NCI-H1417 (cell line): ENCODE measurements at regions not wholly inside any gene's neighbourhood (a gene's known extent, or its start where the extent isn't known, plus 50 kb on each side); places are given as distances from the start of the nearest gene placed in this dataset.
A peak's percentile ranks its signal among the peaks of the same experiment; 100 is the strongest.

Source experiments
- DNase-seq, 3 experiments: peaks; one replicate each; lab custom pipeline; 2025; lab: John Stamatoyannopoulos, UW

GRCh38 chr4:104418286-104418685 is 76.4 kb downstream of the CXXC4 start:
- DNase-seq, result no peak

DNA sequence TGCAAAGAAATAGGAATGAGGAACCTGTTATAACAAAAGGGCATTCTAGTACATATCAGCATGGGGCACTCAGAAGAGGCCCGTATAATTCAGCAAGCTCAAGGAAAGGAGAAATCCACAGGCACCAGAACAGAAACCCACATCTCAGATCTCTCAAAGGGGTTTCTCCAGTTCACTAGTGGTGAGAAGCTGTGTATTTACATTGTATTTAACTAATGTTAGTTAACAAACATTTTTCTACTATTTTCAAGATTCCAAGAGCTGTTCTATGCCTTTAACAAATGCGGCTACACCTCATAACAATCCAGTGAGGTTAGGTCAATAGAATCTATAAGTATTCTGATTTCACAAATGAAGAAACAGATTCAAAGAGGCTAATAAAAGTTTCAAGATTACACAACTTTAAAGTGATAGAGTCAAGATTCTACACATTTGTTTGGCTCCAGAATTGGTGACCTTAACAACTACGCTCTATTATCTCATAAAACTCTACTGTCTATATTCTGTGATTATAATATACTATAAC is 77.3 kb downstream of the CXXC4 start:
- DNase-seq, result no peak

- no peak for DNase-seq
These were observed 77.9 kb downstream of the CXXC4 start for GRCh38 chr4:104416725-104417356.

DNA sequence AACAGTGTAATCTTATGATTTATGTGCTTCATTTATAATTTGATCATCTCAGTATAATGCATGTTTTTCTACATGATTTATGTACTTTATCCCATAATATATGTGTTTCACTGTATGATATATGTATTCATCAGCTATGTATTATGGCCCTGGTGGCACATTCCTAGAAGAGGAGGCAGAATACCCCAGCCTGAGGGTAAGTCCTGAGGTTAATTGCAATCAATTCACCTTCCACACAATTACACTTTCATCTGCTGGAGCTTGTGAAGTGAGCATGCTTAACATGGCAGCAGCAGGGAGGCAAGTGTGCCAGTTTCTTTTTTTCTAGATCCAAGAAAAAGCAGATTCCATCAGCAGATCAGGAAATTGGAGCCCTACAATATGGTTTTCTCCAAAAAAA is 81.2 kb downstream of the CXXC4 start:
- peak in 2 of 3 experiments; percentile 26 to 77 for DNase-seq

GRCh38 chr4:104412344-104412743 is 82.3 kb downstream of the CXXC4 start:
- DNase-seq, result no peak

- DNase-seq, result no peak
These were observed 83.2 kb downstream of the CXXC4 start for GRCh38 chr4:104411502-104411901.

DNA sequence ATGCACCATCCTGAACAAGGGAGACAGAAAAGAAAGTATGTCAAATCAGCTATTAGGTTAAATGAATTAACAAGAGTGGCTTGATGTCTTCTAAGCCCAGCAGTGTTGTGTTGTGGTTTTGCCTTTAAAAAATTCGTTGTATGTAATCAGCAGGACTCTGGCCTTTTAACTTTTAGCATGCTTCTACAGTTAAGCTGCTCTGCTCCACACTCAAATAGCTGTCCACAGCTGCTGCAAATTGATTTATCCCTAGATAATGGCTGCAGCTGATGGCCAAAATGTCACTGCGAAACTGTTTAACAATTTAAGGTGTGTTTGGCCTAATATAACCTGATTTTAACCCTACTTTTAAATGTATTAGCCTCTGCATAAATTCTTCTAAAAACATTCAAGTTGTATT is 85.8 kb downstream of the CXXC4 start:
- no peak for DNase-seq

- DNase-seq, result no peak
These were observed 90.3 kb downstream of the CXXC4 start for GRCh38 chr4:104404361-104404760.

GRCh38 chr4:104395168-104395614 is 99.5 kb downstream of the CXXC4 start:
- DNase-seq, result peak in 2 of 3 experiments; percentile 72 to 94

DNA sequence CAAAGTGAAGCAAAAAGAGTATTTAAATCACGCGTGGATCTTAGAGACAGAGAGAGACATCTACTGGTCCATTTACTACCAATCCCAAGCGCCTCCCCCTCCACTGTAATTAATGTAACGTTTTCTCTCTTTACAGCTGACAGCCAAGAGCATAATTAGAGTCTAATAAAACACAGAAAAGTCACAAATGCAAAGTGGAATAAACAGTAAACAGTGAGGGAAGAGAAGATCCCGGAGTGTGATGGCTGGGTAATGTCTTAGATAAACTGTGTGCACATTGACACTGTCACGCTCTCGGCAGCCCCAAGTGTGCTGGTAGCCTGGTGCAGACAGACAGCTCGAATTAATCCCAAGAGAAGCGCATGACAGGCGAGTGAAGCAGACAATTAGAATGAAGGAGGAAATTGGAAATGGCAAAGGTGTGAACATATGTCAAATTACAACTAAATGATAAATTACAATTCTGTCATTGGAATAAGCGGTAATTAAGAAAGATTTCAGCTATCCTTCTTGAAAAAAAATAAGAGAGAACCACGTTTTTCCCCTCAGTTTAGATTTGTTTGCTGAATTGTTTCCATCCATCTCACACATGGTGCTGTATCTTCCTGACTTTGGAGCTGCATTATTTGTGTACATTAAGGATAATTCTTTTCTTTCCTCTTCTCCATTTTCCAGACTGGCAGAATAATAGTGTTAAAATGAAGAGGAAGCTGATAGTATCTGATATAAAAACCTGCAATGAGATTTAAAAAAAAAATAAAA is 100.1 kb downstream of the CXXC4 start:
- DNase-seq, result peak; percentile 2 to 90 (median 70)

DNA sequence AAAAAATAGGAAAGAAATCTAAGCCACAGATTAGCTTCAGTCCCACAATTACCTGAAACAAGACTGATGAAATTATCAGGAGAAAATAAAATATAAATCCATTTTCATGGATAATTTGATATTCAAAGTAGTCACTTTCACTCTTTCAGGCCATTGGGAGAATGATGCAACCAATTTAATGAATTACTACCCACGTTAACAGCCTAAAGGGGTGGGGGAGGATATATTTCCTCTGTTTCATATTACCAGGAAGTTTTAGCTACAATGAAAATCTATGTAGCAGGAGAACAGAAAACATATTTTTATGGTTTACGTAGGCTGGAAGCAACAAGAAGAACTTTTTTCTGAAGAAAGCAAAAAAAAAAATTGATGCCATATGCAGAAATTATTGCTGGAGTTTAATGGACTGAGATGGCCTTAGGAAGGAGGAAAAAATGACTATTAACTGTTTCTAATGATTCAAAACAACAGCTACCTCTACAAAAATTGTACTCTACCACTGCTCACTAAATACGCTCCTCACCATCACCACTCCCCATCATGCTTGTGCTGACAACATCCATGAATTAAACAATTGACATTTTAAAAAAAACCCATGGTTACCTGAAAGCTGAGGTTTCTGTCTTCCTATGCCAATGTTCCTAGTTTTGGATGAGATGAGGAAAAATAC is 100.9 kb downstream of the CXXC4 start:
- DNase-seq, result peak in 1 of 3 experiments; percentile 61

- DNase-seq, result no peak
These were observed 109.0 kb downstream of the CXXC4 start for GRCh38 chr4:104385713-104386112.

DNA sequence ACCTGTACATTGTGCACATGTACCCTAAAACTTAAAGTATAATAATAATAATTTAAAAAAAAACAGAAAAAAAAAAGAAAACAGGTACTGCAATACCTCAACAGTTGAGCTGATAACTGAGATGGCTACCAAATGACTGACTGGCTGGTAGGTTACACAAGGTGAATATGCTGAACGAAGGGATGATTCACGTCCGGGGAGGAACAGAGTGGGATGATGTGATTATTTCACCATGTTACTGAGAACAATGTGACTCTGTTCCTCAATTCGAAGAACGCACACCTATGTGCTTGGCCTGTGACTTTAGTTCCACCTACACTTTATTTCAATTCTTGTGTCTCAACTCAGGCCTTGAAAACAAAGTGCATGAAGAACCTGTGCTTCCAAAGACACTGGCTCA is 111.7 kb downstream of the CXXC4 start:
- no peak for DNase-seq

DNA sequence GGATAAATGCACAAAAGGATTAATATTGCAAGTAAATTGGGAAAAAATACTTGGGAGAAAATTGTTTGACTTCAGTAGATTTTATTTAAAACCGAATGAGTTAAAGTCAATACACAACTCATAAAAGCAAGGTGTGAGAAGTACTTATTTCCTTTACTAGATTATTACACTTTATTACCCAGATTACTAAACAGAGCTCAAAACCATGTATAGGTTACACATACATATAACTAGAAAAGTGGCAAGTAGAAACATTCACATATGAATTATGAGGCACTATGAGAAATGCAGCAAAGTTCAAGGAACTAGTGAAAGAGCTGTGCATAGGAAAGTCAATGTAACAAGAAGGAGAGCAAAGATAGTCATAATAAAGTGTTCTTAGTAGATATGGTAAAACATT is 113.0 kb downstream of the CXXC4 start:
- DNase-seq, result no peak

DNA sequence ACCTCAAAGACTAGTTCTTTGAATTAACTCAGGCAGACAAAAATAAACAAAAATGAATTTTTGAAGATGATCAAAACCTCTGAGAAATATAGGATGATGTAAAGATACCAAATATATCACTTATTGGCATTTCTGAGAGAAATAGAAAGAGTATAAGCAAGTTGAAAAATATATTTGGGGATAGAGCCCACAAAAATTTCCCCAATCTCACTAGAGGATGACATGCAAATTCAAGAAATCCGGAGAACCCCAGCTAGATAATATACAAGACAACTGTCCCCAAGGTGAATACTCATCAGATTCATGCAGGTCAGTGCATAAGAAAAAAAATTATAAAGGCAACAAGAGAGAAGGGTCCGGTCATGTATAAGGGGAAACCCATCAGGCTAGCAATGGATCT is 129.1 kb downstream of the CXXC4 start:
- no peak for DNase-seq

DNA sequence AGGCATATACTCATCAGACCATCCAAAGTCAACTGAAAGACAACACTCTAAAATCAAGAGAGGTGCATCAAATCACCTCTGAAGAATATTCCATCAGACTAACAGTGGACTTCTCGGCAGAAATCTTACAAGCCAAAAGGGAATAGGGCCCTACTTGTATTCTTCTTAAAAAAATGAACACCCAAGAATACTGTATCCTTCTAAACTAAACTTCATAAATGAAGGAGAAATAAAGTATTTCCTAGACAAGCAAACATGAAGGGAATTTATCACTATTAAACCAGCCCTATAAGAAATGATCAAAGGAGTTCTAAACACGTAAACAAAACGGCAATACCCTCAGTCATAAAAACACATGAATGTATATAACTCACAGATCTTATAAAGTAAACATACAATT is 141.2 kb downstream of the CXXC4 start:
- DNase-seq, result no peak

GRCh38 chr4:104352211-104352610 is 142.5 kb downstream of the CXXC4 start:
- no peak for DNase-seq

DNA sequence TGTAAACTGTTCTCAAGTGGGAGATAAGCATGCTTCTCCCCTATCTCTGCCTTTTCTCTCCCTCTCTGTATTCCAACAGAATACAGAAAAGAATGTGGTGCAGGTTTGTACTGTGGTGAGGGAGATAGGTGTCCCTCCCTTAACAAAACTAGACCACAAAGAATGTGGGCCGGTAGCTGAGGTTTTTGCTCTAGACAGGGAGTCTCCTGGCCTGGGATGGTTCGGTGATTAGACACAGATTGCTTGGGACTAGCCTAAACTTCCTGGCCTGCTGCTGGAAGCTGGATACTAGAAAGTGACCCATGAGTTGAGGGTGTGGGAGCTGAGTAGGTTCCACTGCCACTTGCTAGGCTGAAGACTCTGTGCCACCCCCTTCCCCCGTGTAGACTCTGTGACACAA is 143.0 kb downstream of the CXXC4 start:
- DNase-seq, result no peak

DNA sequence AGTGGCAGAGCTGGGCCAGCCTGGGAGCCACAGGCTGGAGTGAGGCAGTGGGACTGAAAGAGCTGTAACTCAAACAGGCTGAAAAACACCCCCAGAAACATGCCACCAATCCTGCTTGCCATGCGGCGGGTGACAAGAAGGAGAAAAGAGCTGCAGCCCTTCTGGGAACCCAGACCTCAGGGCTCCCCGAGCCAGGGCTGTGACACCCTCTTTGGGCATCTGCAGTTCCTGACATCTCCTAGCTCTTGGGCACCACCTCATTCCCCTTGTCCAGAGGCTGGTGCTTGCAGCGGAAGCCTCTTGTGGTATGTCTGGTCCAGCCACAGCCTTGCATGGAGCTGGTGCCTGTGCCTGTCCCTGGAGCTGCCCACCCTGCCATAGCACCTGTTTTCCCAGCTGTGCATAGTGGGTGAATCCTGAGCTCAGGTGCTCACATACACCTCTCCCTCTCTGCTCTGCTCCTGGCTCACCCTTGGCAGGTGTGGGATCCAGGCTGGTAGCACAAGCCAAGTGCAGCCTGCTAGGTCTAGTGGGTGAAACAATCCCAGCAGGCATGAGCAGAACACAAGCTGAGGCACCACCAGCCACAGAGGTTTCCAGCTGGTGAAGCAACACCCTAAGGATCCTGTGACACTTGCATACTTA is 149.0 kb downstream of the CXXC4 start:
- no peak for DNase-seq

DNA sequence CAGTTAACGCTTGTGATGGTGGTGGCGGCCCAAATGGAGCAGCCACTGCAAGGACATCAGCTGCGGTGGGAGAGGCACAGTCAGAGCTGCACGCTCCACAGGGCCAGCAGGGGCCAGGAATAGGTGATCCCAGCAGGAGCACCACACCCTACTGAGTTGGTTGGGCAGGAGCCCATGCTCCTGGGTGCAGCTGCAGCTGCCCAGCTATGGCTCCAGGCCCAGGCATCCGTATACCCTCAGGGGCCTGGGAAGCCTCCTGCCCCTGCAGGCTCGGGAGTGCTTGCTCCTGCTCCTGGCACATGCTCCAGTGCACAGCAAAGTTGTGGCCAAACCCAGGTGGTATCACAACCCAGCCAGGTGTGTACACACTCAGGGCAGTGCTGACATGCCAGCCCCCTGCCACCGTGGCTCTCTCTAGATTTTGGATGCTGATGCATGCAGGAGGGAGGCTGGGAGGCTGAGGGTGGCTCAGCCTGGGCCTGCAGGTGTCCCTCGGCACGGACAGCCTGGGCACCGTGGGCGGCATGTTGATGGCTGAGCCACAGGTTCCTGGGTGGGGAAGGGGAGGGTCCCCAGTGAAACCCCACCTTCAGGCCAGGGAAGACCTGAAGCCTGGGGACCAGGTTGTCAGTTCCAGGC is 150.2 kb downstream of the CXXC4 start:
- no peak for DNase-seq

- DNase-seq, result no peak
These were observed 160.3 kb downstream of the CXXC4 start for GRCh38 chr4:104334410-104334809.
